ENCODE measurements at regions not wholly inside any gene's neighbourhood (a gene's known extent, or its start where the extent isn't known, plus 50 kb on each side); places are given as distances from the start of the nearest gene placed in this dataset.
"Not testable (repeated sequence)": the region's sequence is repeated elsewhere in the genome, so short reads cannot be mapped to it uniquely, and the experiment has no call there.

DNA sequence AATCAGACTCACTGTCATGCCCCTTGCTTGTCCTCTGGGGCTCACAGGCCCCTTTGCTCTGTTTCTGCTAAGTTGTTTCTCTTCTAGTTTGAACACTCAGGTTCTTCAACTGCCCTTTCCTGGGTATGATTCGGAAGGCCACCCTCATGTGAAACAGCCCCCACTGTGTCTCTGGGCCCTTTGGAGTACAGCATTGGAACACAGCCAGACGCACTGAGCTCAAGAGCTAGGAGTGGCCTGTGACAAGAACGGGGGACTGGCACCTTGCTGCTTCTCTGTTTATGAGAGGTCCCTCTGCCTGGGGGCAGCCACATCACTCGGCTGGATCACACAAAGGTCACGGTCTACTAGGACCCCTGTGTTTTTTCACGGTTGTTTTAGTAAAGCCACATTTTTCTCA is 114.4 kb upstream of the ZC3H12A start:
- Histone ChIP-seq H3K27ac (no peak overlapping the region), H3K4me1 (no peaks in the 10 kb centered on the region), H3K27me3 (peaks cover 3 to 91% (median 26%) of the 10 kb centered on the region in 3 donors), H3K9me3 (no peaks in the 10 kb centered on the region), H3K4me3 (no peak overlapping the region), H3K36me3 (no peaks in the 10 kb centered on the region)
- TF ChIP-seq EP300 (IDR thresholded peaks at IDR 0.05) (no peak), POLR2A (IDR thresholded peaks at IDR 0.05) (no peak), POLR2AphosphoS5 (IDR thresholded peaks at IDR 0.05) (no peak)
- TF ChIP-seq, protein P1, sequence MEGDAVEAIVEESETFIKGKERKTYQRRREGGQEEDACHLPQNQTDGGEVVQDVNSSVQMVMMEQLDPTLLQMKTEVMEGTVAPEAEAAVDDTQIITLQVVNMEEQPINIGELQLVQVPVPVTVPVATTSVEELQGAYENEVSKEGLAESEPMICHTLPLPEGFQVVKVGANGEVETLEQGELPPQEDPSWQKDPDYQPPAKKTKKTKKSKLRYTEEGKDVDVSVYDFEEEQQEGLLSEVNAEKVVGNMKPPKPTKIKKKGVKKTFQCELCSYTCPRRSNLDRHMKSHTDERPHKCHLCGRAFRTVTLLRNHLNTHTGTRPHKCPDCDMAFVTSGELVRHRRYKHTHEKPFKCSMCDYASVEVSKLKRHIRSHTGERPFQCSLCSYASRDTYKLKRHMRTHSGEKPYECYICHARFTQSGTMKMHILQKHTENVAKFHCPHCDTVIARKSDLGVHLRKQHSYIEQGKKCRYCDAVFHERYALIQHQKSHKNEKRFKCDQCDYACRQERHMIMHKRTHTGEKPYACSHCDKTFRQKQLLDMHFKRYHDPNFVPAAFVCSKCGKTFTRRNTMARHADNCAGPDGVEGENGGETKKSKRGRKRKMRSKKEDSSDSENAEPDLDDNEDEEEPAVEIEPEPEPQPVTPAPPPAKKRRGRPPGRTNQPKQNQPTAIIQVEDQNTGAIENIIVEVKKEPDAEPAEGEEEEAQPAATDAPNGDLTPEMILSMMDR (IDR thresholded peaks at IDR 0.05): no peak
- WGBS, 5 donors: 46 to 60% (median 56%) methylated on average over 6 of the region's 6 CpGs
- intact Hi-C loops (cut with DNase I; ENCODE audit: low total_unique reads): no loop called here
- no peak for DNase-seq

DNA sequence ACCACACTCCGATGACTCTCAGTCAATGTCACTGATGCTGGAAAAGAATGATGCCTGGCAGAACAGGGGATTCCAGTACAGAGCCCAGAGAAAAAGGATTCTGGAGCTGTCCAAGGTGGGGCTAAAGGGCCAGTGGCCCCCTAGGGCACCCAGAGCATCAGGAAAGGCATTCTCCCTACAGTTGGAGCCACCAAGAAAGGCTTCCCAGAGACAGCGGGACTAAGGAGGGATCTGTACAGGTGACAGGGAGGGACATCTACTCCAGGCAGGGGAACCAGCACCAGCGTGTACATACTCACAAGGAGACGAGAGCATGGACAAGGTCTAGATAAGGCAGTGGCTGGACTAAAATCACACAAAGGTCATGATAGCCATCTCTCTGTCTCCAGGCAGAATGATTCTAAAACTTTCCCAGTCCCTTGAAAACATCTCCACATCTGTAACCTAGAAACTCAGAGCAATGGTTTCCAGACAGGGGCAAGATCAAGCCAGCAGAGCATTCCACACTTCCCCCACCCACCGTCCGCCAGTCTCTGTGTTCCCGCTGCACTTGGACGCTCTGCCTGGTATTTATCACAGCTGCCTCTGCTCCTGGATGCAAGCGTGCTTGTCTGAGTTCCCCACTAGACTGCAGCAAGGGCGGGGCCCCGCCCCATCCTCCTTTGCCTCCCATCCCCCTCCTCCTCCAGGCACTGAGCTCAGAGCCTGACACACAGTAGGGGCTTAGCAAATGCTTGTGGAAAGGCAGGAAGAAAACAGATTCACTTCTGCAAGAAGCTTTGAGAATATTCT is 111.6 kb upstream of the ZC3H12A start:
- no peak overlapping the region for H3K27ac ChIP-seq
- no peaks in the 10 kb centered on the region for H3K36me3 ChIP-seq
- peaks cover 0 to 88% (median 22%) of the 10 kb centered on the region in 3 donors for H3K27me3 ChIP-seq
- no peak overlapping the region for H3K4me3 ChIP-seq
- TF ChIP-seq POLR2AphosphoS5 (IDR thresholded peaks at IDR 0.05) (no peak), EP300 (IDR thresholded peaks at IDR 0.05) (no peak), POLR2A (IDR thresholded peaks at IDR 0.05) (no peak)
- TF ChIP-seq, protein P1 (IDR thresholded peaks at IDR 0.05): no peak
- intact Hi-C loops (cut with DNase I; ENCODE audit: low total_unique reads): no loop called here
- peak in 1 of 2 donors; percentile 68 for DNase-seq
- peaks cover 0 to 5% (median 0%) of the 10 kb centered on the region in 4 donors for H3K9me3 ChIP-seq
- WGBS, 5 donors: 16 to 22% (median 20%) methylated on average over 8 to 11 of the region's 11 CpGs
- H3K4me1 ChIP-seq: no peaks in the 10 kb centered on the region

DNA sequence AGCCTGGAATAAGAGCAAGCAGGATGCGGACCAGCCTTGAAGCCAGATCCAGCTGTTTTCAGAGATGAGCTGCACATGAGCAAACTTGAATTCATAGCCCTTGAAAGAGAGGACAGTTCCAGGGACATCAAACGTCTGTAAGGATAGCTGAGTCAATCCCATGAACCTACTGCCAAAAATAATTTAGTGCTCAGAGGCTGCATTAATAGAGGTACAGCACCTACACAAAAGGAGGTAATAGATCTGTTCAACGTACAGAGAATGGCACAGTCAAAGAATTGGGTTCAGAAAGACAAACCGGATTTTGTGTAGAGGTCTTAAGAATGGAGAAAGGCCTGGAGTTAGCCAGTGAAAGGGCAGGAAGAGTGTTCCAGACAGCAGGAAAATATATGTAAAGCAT is 110.8 kb upstream of the ZC3H12A start:
- no peak for DNase-seq
- Histone ChIP-seq H3K4me1 (no peaks in the 10 kb centered on the region), H3K27me3 (peaks cover 0 to 83% (median 22%) of the 10 kb centered on the region in 3 donors), H3K36me3 (no peaks in the 10 kb centered on the region), H3K27ac (no peak overlapping the region), H3K9me3 (peaks cover 0 to 5% (median 0%) of the 10 kb centered on the region in 4 donors), H3K4me3 (no peak overlapping the region)
- TF ChIP-seq POLR2A (IDR thresholded peaks at IDR 0.05) (no peak), POLR2AphosphoS5 (IDR thresholded peaks at IDR 0.05) (no peak), EP300 (IDR thresholded peaks at IDR 0.05) (no peak)
- TF ChIP-seq, protein P1 (IDR thresholded peaks at IDR 0.05): no peak
- intact Hi-C loops (cut with DNase I; ENCODE audit: low total_unique reads): no loop called here
- WGBS, 5 donors: 46 to 59% (median 57%) methylated on average over 4 of the region's 4 CpGs

DNA sequence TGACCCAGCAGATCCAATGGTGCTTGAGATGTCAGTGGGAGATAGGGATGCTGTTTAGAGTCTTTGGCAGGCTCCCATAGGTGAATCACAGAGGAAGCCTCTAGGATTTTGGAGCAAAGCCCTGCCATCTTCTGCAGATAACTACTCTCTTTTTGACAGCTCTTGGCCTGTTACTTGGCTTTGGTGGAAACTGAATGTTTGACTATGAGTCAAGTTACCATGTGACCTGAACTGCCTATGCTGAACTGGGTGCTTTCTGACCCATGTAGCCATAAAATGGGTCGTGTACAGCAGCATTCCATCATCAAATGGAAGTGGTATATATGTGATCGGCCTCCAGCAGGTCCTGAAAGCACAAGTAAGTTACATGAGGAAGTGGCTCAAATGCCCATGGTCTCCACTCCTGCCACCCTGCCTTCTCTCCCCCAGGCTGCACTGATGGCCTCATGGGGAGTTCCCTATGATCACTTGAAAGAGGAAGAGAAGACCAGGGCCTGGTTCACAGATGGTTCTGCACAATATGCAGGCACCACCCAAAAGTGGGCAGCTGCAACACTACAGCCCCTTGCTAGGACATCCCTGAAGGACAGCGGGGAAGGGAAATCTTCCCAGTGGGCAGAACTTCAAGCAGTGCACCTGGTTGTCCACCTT is 105.6 kb upstream of the ZC3H12A start:
- H3K9me3 ChIP-seq: peaks cover 0 to 10% (median 4%) of the 10 kb centered on the region in 4 donors
- H3K4me3 ChIP-seq; DNase-seq; H3K36me3 ChIP-seq; intact Hi-C loops (cut with DNase I; ENCODE audit: low total_unique reads); H3K4me1 ChIP-seq; H3K27ac ChIP-seq: not testable (repeated sequence)
- peaks cover 0 to 36% (median 3%) of the 10 kb centered on the region in 3 donors for H3K27me3 ChIP-seq
- WGBS, 5 donors: 57 to 69% (median 62%) methylated on average over 3 of the region's 3 CpGs
